HepG2 (cell line): ENCODE measurements at regions not wholly inside any gene's neighbourhood (a gene's known extent, or its start where the extent isn't known, plus 50 kb on each side); places are given as distances from the start of the nearest gene placed in this dataset.

ENCODE experiments used
- ATAC-seq: fragments of 200-7000 bp; cut with Tn5 transposase; 3 replicates; pipeline ENCODE4 v1.9.1; 2020; ENCODE audit warnings: mild to moderate bottlenecking, moderate library complexity
- BruUV-seq: library from RNA; stranded (reverse); fragments of 400-500 nt; replicated peaks from 2 replicates; lab custom pipeline; 2021; lab: Mats Ljungman, UMichigan
- CTCF ChIA-PET: fragments of 300-600 bp; formaldehyde crosslinking; extraction: SDS; loops from one replicate; lab custom pipeline; 2021; ENCODE audit warnings: low total read pairs, inconsistent platforms, low intra/inter-chr PET ratio; lab: Yijun Ruan, JAX
- POLR2A ChIA-PET: fragments of 350-600 bp; sonication (Branson Sonifier 250); formaldehyde crosslinking; loops from one replicate; lab custom pipeline; 2020; ENCODE audit warnings: antibody characterized with exemption, inconsistent platforms; lab: Yijun Ruan, JAX
- DNase-seq: peaks from one replicate; pipeline ENCODE4 v3.0.0-alpha.2; 2015; ENCODE audit warnings: low spot score
- FAIRE-seq: peaks from 3 replicates; lab custom pipeline; 2011; peaks lifted over from hg19 to GRCh38; lab: Jason Lieb, UNC
- H2AFZ ChIP-seq: one replicate; pipeline ENCODE4 v1.6.1; 2011; ENCODE audit warnings: low read length, inconsistent platforms
- H3K27ac ChIP-seq: fragments of 300-600 bp; 3 replicates; pipeline ENCODE4 v1.8.0; 2011; ENCODE audit warnings: mixed run types, mild to moderate bottlenecking, mixed read lengths, low read length, inconsistent platforms; ENCODE audit not compliant: insufficient read depth; ENCODE audit errors: extremely low read length
- H3K27me3 ChIP-seq, 2 experiments: fragments of 200-600 bp in 1 of 2; 2 replicates in 1 of 2; 3 replicates in 1 of 2; pipeline versions ENCODE4 v1.6.0 to v1.8.0; 2011; ENCODE audit warnings: low read length in 2 of 2, mild to moderate bottlenecking in 2 of 2, moderate library complexity in 2 of 2, inconsistent platforms in 1 of 2; ENCODE audit not compliant: insufficient read depth in 2 of 2, control insufficient read depth in 1 of 2
- H3K36me3 ChIP-seq, 2 experiments: fragments of 200-600 bp in 1 of 2; replicated peaks in 1 of 2; 2 replicates in 1 of 2; 3 replicates in 1 of 2; pipeline versions ENCODE4 v1.5.1 to v1.8.0; 2011; ENCODE audit warnings: low read length in 2 of 2, inconsistent platforms in 1 of 2; ENCODE audit not compliant: insufficient read depth in 2 of 2, control insufficient read depth in 1 of 2
- H3K4me1 ChIP-seq: 2 replicates; pipeline ENCODE4 v1.5.1; 2012; ENCODE audit warnings: low read length, inconsistent platforms; ENCODE audit not compliant: insufficient read depth
- H3K4me2 ChIP-seq: 2 replicates; pipeline ENCODE4 v1.6.0; 2011; ENCODE audit warnings: low read depth, low read length, inconsistent platforms
- H3K4me3 ChIP-seq, 3 experiments: fragments of 200-600 bp in 1 of 3; sonication (generic), shearing (Covaris generic) in 1 of 3; replicated peaks in 1 of 3; 2 replicates each; pipeline ENCODE4 v1.5.1; 2011 to 2016; ENCODE audit warnings: low read length in 3 of 3, inconsistent platforms in 2 of 3, low read depth in 2 of 3, mild to moderate bottlenecking in 2 of 3, control low read depth in 1 of 3, mixed read lengths in 1 of 3; ENCODE audit not compliant: insufficient read depth in 1 of 3
- H3K79me2 ChIP-seq: one replicate; pipeline ENCODE4 v1.6.1; 2011; ENCODE audit warnings: low read length, inconsistent platforms; ENCODE audit not compliant: insufficient read depth
- H3K9ac ChIP-seq: 2 replicates; pipeline ENCODE4 v1.6.0; 2011; ENCODE audit warnings: mild to moderate bottlenecking, low read depth, low read length, inconsistent platforms; ENCODE audit not compliant: insufficient read depth
- H3K9me3 ChIP-seq: 2 replicates; pipeline ENCODE4 v1.5.1; 2012; ENCODE audit warnings: mild to moderate bottlenecking, low read length
- H4K20me1 ChIP-seq: 2 replicates; pipeline ENCODE4 v1.6.0; 2011; ENCODE audit warnings: inconsistent platforms, mild to moderate bottlenecking, low read length, moderate library complexity; ENCODE audit not compliant: insufficient read depth
- BRD4 ChIP-seq: sonication (generic); formaldehyde crosslinking; IDR thresholded peaks from 2 replicates; pipeline ENCODE4 v1.4.0; 2020; ENCODE audit warnings: missing genetic modification reagents
- FLYWCH1 ChIP-seq: sonication (generic); formaldehyde crosslinking; IDR thresholded peaks from 2 replicates; pipeline ENCODE4 v1.8.1; 2023; ENCODE audit warnings: mild to moderate bottlenecking, missing genetic modification reagents
- GATAD2A ChIP-seq: IDR thresholded peaks from 2 replicates; pipeline ENCODE4 v1.6.1; 2016
- HMGA1 ChIP-seq: sonication (generic); formaldehyde crosslinking; conservative IDR thresholded peaks from 2 replicates; pipeline ENCODE4 v1.4.0; 2020; ENCODE audit warnings: missing genetic modification reagents
- HNF4G ChIP-seq, 2 experiments: sonication (generic) in 1 of 2; formaldehyde crosslinking in 1 of 2; IDR thresholded peaks; 2 replicates each; pipeline versions ENCODE4 v1.4.0 to v1.6.1; 2011 to 2020; ENCODE audit warnings: borderline replicate concordance in 2 of 2, low read depth in 2 of 2, mild to moderate bottlenecking in 2 of 2, low read length in 1 of 2, missing genetic modification reagents in 1 of 2, moderate library complexity in 1 of 2
- JARID2 ChIP-seq: sonication (generic); formaldehyde crosslinking; IDR thresholded peaks from 2 replicates; pipeline ENCODE4 v1.8.1; 2023; ENCODE audit warnings: missing genetic modification reagents, inconsistent platforms; ENCODE audit not compliant: insufficient replicate concordance
- MAFF ChIP-seq: IDR thresholded peaks from 2 replicates; pipeline ENCODE4 v1.6.1; 2011; ENCODE audit warnings: low read depth, low read length, improper control_type of control experiment
- PRDM15 ChIP-seq: sonication (generic); formaldehyde crosslinking; IDR thresholded peaks from 2 replicates; pipeline ENCODE4 v1.4.0; 2020; ENCODE audit warnings: missing genetic modification reagents
- ZC3H4 ChIP-seq: sonication (generic); formaldehyde crosslinking; IDR thresholded peaks from 2 replicates; pipeline ENCODE4 v1.4.0; 2020; ENCODE audit warnings: missing genetic modification reagents, borderline replicate concordance
- ZNF317 ChIP-seq: sonication (generic); formaldehyde crosslinking; IDR thresholded peaks from 2 replicates; pipeline ENCODE4 v1.5.0; 2020; ENCODE audit warnings: mild to moderate bottlenecking, missing genetic modification reagents
- ZNF746 ChIP-seq: sonication (generic); formaldehyde crosslinking; IDR thresholded peaks from 2 replicates; pipeline ENCODE4 v1.8.0; 2022; ENCODE audit warnings: mild to moderate bottlenecking, missing genetic modification reagents
- ZNF75D ChIP-seq: sonication (generic); formaldehyde crosslinking; IDR thresholded peaks from 2 replicates; pipeline ENCODE4 v1.8.1; 2023; ENCODE audit warnings: missing genetic modification reagents, mild to moderate bottlenecking, borderline replicate concordance
- WGBS: methylation state at CpG from one replicate; pipeline ENCODE4 v1.1.6; 2017; ENCODE audit warnings: low lambda C conversion rate; 5-methylcytosine and 5-hydroxymethylcytosine counted together
- in situ Hi-C: cut with HindIII; loops from 2 replicates; pipeline ENCODE4 v1.10.0; 2017; ENCODE audit warnings: low pct_unique_long_range_greater_than_20kb; ENCODE audit not compliant: extremely low pct_ligation_motif_present
- intact Hi-C: fragments of 100-400 bp; cut with micrococcal nuclease; formaldehyde crosslinking; loops from one replicate; pipeline ENCODE4 v1.10.0; 2022; ENCODE audit not compliant: unreplicated experiment
- TF ChIP-seq, protein P1 (sequence below): sonication (generic); formaldehyde crosslinking; IDR thresholded peaks from 2 replicates; pipeline ENCODE4 v1.9.0; 2021; ENCODE audit warnings: missing genetic modification reagents, borderline replicate concordance

GRCh38 chr18:31227497-31228229 is 65.0 kb upstream of the DSC1 start:
- no peak for FAIRE-seq
- WGBS = 100% methylated on average over 1 of the region's 1 CpG

More at GRCh38 chr18:31227497-31228229, 65.0 kb upstream of the DSC1 start:
- H3K9ac ChIP-seq = no peak overlapping the region
- no peak overlapping the region for H3K27ac ChIP-seq
- no peaks in the 10 kb centered on the region for H3K79me2 ChIP-seq
- TF ChIP-seq ZNF317 = peak; percentile 91
- TF ChIP-seq HNF4G (IDR thresholded peaks at IDR 0.05; ENCODE audit: borderline replicate concordance, low read depth, low read length) = no peak
- TF ChIP-seq HNF4G (CRISPR knock-in tag; IDR thresholded peaks at IDR 0.05; ENCODE audit: borderline replicate concordance, low read depth) = no peak
- no peak for TF ChIP-seq ZNF75D (CRISPR knock-in tag)
- TF ChIP-seq FLYWCH1 (CRISPR knock-in tag) = no peak
- peak; percentile 82; the same call in 1 of the 2 replicates for TF ChIP-seq ZNF746 (CRISPR knock-in tag)
- TF ChIP-seq BRD4 (CRISPR knock-in tag) = no peak
- no peak for TF ChIP-seq JARID2 (CRISPR knock-in tag)
- TF ChIP-seq PRDM15 = no peak
- TF ChIP-seq MAFF = no peak
- no peak for TF ChIP-seq ZC3H4 (CRISPR knock-in tag)
- TF ChIP-seq, protein P1, sequence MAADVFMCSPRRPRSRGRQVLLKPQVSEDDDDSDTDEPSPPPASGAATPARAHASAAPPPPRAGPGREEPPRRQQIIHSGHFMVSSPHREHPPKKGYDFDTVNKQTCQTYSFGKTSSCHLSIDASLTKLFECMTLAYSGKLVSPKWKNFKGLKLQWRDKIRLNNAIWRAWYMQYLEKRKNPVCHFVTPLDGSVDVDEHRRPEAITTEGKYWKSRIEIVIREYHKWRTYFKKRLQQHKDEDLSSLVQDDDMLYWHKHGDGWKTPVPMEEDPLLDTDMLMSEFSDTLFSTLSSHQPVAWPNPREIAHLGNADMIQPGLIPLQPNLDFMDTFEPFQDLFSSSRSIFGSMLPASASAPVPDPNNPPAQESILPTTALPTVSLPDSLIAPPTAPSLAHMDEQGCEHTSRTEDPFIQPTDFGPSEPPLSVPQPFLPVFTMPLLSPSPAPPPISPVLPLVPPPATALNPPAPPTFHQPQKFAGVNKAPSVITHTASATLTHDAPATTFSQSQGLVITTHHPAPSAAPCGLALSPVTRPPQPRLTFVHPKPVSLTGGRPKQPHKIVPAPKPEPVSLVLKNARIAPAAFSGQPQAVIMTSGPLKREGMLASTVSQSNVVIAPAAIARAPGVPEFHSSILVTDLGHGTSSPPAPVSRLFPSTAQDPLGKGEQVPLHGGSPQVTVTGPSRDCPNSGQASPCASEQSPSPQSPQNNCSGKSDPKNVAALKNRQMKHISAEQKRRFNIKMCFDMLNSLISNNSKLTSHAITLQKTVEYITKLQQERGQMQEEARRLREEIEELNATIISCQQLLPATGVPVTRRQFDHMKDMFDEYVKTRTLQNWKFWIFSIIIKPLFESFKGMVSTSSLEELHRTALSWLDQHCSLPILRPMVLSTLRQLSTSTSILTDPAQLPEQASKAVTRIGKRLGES = no peak
- no peak for TF ChIP-seq HMGA1 (CRISPR knock-in tag)
- TF ChIP-seq GATAD2A = 0 out of 2 replicates have a peak, but pooled peaks have one; percentile 36
- H3K27me3 ChIP-seq = no peaks in the 10 kb centered on the region
- ATAC-seq (no peak), DNase-seq (no peak)
- no peak overlapping the region for H3K4me2 ChIP-seq
- intact Hi-C loops = no loop called here
- H3K4me1 ChIP-seq = peaks cover 71% of the 10 kb centered on the region
- no peak overlapping the region for H2AFZ ChIP-seq
- H4K20me1 ChIP-seq = no peaks in the 10 kb centered on the region
- H3K9me3 ChIP-seq = no peaks in the 10 kb centered on the region
- in situ Hi-C loops = no loop called here
- no peaks in the 10 kb centered on the region for H3K36me3 ChIP-seq
- BruUV-seq = no TSS peak
- ChIA-PET CTCF (no interaction called here), POLR2A (interaction anchor here (1.1 kb wide), 2 partner anchors 14 to 17 kb away, joined by 5 read pairs; no protein-coding TSS in a partner anchor)
- no peak overlapping the region for H3K4me3 ChIP-seq
